ENCODE measurements at regions not wholly inside any gene's neighbourhood (a gene's known extent, or its start where the extent isn't known, plus 50 kb on each side); places are given as distances from the start of the nearest gene placed in this dataset.
"Not testable (repeated sequence)": the region's sequence is repeated elsewhere in the genome, so short reads cannot be mapped to it uniquely, and the experiment has no call there.

DNA sequence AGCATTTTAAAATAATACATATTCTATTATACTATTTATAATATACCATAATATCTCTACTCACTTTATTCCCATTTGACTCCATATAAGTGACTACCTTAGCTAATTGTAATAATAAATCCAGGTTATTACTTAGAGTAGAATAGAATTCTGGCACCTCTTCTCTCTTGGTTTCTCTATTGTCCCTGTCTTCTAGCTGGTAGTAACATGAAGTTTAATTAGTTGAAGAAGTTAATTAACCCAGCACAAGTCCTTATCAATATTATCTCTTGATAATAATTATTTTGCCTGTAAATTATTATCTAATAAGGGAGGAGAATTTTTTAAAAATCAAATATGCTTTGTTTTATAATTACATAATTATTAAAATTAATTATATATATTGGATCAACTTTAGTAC lies 1571.2 kb upstream of the PRR20A start:
- ATAC-seq (replicated peaks in 6 of 8), result no peak
- in situ Hi-C loops (cut with MboI; ENCODE audit: low pct_unique_long_range_greater_than_20kb in 2 of 9, low sequenced_read_pairs in 9 of 9, unreplicated experiment in 9 of 9), result no loop called here

DNA sequence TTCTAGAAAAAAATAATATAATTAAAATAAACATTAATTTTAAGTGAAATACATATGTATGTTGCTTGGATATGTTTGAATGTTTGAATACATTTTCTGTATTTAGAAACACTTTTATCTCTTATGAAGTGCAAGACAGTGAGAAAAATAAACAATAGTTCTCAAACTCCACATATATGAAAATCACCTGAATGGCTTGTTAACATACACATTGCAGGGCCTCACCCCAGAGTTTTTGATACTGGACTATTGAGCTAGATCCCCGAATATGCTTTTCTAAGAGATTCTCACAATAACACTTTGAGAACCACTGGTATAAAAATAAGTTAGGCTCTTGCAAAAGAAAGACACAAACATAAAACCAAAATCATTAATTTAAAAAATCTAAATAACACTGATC lies 1570.3 kb upstream of the PRR20A start:
- 0 to 100% (median 70%) methylated on average over 1 of the region's 1 CpG; no CpG with 5 or more reads in 2 of the 10 experiments for WGBS, 10 experiments
- Histone ChIP-seq H3K27ac (no peak overlapping the region), H3K4me3 (no peak overlapping the region), H3K4me1 (replicated peaks in 1 of 2) (no peaks in the 10 kb centered on the region)
- in situ Hi-C loops (cut with MboI; ENCODE audit: low pct_unique_long_range_greater_than_20kb in 2 of 9, low sequenced_read_pairs in 9 of 9, unreplicated experiment in 9 of 9), result no loop called here
- ATAC-seq (replicated peaks in 6 of 8), result no peak

More for the DNA sequence above, 1571.2 kb upstream of the PRR20A start:
- H3K27ac ChIP-seq, result no peak overlapping the region
- no peak overlapping the region for H3K4me3 ChIP-seq
- H3K4me1 ChIP-seq (replicated peaks in 1 of 2), result no peaks in the 10 kb centered on the region

DNA sequence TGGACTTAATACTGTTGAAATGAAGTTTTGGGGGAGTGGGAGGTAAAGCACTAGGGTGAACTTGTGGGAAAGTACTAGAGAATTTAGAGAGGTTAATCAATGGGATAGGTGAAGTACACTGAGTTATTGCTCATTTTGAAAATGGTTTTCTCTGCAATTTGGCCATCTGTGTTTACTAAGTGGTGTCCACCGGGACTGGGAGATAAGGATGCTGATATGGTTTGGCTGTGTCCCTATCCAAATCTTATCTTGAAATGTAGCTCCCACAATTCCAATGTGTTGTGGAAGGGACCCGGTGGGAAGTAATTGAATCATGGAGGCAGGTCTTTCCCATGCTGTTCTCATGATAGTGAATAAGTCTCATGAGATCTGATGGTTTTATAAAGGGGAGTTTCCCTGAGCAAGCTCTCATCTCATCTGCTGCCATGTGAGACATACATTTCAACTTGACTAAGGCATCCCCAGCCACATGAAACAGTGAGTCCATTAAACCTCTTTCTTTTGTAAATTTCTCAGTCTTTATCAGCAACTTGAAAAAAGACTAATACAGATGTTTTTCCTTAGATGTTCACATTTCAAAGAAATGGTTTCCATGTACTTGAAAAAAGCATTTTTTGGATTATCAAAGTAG lies 1569.4 kb upstream of the PRR20A start:
- Histone ChIP-seq H3K4me3 (no peak overlapping the region), H3K27ac (no peak overlapping the region), H3K4me1 (replicated peaks in 1 of 2) (no peaks in the 10 kb centered on the region)
- WGBS, 10 experiments, result 0 to 100% (median 77%) methylated on average over 1 to 2 of the region's 2 CpGs
- in situ Hi-C loops (cut with MboI; ENCODE audit: low pct_unique_long_range_greater_than_20kb in 2 of 9, low sequenced_read_pairs in 9 of 9, unreplicated experiment in 9 of 9), result no loop called here
- no peak for ATAC-seq (replicated peaks in 6 of 8)

DNA sequence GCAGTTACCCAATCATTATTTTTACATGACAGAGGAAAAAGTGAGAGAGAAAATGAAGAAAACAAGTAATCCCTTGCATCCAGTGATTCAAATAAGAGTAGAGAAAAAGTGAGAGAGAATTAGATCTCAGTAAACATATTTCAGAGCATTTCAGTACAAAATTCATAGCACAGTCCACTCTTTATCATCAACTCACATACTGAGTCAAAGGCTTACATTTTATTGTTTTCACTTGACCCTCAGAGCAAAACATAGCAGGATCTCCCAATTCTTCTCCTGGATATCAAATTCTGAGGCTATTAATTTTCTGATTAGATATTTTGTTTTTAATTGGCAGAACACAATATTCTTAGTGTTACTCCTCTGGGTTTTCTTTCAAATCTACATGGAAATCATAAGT lies 1568.3 kb upstream of the PRR20A start:
- no peak for ATAC-seq (replicated peaks in 6 of 8)
- in situ Hi-C loops (cut with MboI; ENCODE audit: low pct_unique_long_range_greater_than_20kb in 2 of 9, low sequenced_read_pairs in 9 of 9, unreplicated experiment in 9 of 9), result no loop called here
- Histone ChIP-seq H3K4me1 (replicated peaks in 1 of 2) (no peaks in the 10 kb centered on the region), H3K4me3 (no peak overlapping the region), H3K27ac (no peak overlapping the region)

GRCh38 chr13:55572862-55573261 lies 1567.9 kb upstream of the PRR20A start:
- no peaks in the 10 kb centered on the region for H3K4me1 ChIP-seq (replicated peaks in 1 of 2)
- ATAC-seq (replicated peaks in 6 of 8), result no peak
- 0 to 59% (median 11%) methylated on average over 1 to 2 of the region's 2 CpGs; no CpG with 5 or more reads in 1 of the 10 experiments for WGBS, 10 experiments
- no peak overlapping the region for H3K4me3 ChIP-seq
- in situ Hi-C loops (cut with MboI; ENCODE audit: low pct_unique_long_range_greater_than_20kb in 2 of 9, low sequenced_read_pairs in 9 of 9, unreplicated experiment in 9 of 9), result no loop called here
- no peak overlapping the region for H3K27ac ChIP-seq

DNA sequence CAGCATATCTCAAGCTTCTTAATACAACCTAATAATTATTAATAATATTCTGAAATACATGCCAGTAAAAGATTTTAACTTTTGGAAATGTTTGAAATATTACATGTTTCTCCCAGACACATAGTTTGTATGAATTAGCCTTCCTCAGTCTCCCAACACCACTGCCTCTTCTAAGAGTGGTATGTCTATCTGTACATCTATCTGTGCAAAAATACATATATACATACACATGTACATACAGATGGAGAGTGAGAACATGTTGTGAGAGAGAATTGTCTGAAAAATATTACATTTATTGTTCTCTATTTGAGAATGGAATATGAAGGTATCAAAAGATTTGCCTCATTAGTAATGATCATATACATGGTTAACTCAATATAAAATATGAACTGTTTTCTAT lies 1567.2 kb upstream of the PRR20A start:
- H3K4me1 ChIP-seq (replicated peaks in 1 of 2), result no peaks in the 10 kb centered on the region
- H3K4me3 ChIP-seq, result no peak overlapping the region
- ATAC-seq (replicated peaks in 6 of 8), result no peak
- in situ Hi-C loops (cut with MboI; ENCODE audit: low pct_unique_long_range_greater_than_20kb in 2 of 9, low sequenced_read_pairs in 9 of 9, unreplicated experiment in 9 of 9), result no loop called here
- H3K27ac ChIP-seq, result no peak overlapping the region

DNA sequence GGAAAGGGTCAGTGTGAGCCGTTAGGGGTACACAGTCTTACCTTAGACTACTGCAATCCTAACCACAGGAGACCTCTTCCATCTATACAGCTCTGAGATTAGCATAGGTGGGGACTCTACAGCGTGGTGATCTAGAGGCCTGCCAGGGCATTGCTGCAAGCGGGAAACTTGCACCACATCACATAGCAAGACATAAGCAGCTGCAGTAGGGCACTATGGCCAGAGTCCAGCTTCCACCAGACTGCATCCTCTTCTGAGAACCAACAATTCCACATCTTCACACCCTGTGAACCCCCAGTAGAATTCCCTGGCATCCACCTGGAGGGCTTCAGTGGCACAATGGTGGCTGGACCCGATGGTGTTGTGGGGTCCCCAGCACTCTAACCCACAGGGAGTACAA lies 1564.3 kb upstream of the PRR20A start:
- Histone ChIP-seq H3K27ac (no peak overlapping the region), H3K4me1 (replicated peaks in 1 of 2) (no peaks in the 10 kb centered on the region), H3K4me3 (no peak overlapping the region)
- in situ Hi-C loops (cut with MboI; ENCODE audit: low pct_unique_long_range_greater_than_20kb in 2 of 9, low sequenced_read_pairs in 9 of 9, unreplicated experiment in 9 of 9), result no loop called here
- WGBS, 10 experiments, result 0 to 40% (median 35%) methylated on average over 1 to 2 of the region's 4 CpGs; no CpG with 5 or more reads in 6 of the 10 experiments
- ATAC-seq (replicated peaks in 6 of 8), result no peak

- H3K4me3 ChIP-seq, result no peak overlapping the region
Measured at GRCh38 chr13:55577082-55577846, 1563.5 kb upstream of the PRR20A start.

DNA sequence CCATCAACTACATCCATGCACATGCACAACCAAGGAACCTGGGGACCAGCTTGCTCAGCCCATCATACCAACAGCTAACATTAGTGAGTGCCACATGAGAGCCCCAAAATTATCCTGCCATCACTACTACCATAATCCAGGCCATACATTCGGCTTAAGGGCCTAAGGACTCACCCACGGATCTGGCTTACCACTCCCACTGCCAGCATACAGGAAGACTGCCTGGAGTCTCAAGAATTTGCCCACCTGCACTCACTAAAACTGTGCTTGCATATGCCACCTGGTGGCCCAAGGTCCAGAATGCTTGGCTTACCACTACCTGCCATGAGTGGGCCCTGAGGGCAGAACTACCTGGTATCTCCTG lies 1562.9 kb upstream of the PRR20A start:
- H3K4me3 ChIP-seq, result no peak overlapping the region
- no peak for ATAC-seq (replicated peaks in 6 of 8)
- no peak overlapping the region for H3K27ac ChIP-seq

More at GRCh38 chr13:55577082-55577846, 1563.5 kb upstream of the PRR20A start:
- 0 to 60% (median 13%) methylated on average over 1 of the region's 1 CpG; no CpG with 5 or more reads in 7 of the 10 experiments for WGBS, 10 experiments
- in situ Hi-C loops (cut with MboI; ENCODE audit: low pct_unique_long_range_greater_than_20kb in 2 of 9, low sequenced_read_pairs in 9 of 9, unreplicated experiment in 9 of 9), result no loop called here
- H3K27ac ChIP-seq, result no peak overlapping the region
- no peaks in the 10 kb centered on the region for H3K4me1 ChIP-seq (replicated peaks in 1 of 2)
- no peak for ATAC-seq (replicated peaks in 6 of 8)

DNA sequence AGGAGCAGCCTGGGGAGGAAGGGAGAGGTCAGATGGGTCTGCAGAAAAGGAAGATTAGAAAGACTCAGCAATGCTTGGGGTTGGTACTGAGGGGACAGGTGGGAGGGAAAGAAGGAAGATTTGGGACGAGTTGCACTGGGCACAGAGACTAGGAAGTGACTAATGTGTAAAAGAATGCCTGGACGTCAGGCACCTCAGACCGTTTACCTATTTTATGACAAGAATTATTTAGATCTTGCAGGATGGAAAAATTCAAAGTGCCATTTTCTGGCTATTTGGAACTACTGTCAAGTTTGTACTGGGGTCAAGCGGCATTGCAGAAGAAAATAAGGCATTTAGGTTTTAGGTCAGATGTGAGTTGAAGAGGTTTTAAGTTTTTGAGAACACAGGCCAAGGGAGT lies 1558.4 kb upstream of the PRR20A start:
- H3K4me1 ChIP-seq (replicated peaks in 1 of 2); ATAC-seq (replicated peaks in 6 of 8); H3K4me3 ChIP-seq; H3K27ac ChIP-seq; in situ Hi-C loops (cut with MboI; ENCODE audit: low pct_unique_long_range_greater_than_20kb in 2 of 9, low sequenced_read_pairs in 9 of 9, unreplicated experiment in 9 of 9): not testable (repeated sequence)
- no CpG with 5 or more reads among the region's 4 CpGs for whole genome bisulfite sequencing, 10 experiments

More for the DNA sequence above, 1562.9 kb upstream of the PRR20A start:
- in situ Hi-C loops (cut with MboI; ENCODE audit: low pct_unique_long_range_greater_than_20kb in 2 of 9, low sequenced_read_pairs in 9 of 9, unreplicated experiment in 9 of 9), result no loop called here
- 86% methylated on average over 1 of the region's 2 CpGs; no CpG with 5 or more reads in 9 of the 10 experiments for WGBS, 10 experiments
- no peaks in the 10 kb centered on the region for H3K4me1 ChIP-seq (replicated peaks in 1 of 2)

- 0 to 73% (median 48%) methylated on average over 1 to 4 of the region's 6 CpGs for WGBS, 10 experiments
- no peak for ATAC-seq (replicated peaks in 6 of 8)
- Histone ChIP-seq H3K4me1 (replicated peaks in 1 of 2) (no peaks in the 10 kb centered on the region), H3K27ac (no peak overlapping the region), H3K4me3 (no peak overlapping the region)
- in situ Hi-C loops (cut with MboI; ENCODE audit: low pct_unique_long_range_greater_than_20kb in 2 of 9, low sequenced_read_pairs in 9 of 9, unreplicated experiment in 9 of 9), result no loop called here
Measured at GRCh38 chr13:55583953-55584593, 1556.6 kb upstream of the PRR20A start.

DNA sequence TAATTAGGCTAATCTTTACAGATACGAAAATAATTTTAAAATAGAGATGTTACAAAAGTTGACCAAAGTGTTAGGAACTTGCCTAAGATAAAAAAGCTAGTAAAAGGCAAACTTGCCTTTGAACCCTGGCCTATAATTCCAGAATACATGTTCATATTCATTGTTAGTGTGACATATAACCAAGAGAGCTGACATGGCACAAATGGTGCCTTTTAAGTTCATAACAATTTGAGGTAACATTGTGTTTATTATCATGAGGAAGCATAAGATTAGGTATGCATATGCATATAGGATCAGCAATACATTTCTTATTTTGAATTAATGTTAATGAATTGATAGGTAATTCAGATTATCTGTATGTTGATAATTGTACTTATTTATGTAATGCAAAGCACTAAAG lies 1537.9 kb upstream of the PRR20A start:
- ATAC-seq (replicated peaks in 6 of 8), result no peak
- H3K4me3 ChIP-seq, result no peak overlapping the region
- WGBS, 10 experiments, result 0 to 100% (median 75%) methylated on average over 1 of the region's 1 CpG
- in situ Hi-C loops (cut with MboI; ENCODE audit: low pct_unique_long_range_greater_than_20kb in 2 of 9, low sequenced_read_pairs in 9 of 9, unreplicated experiment in 9 of 9), result no loop called here
- no peak overlapping the region for H3K27ac ChIP-seq
- H3K4me1 ChIP-seq (replicated peaks in 1 of 2), result no peaks in the 10 kb centered on the region

DNA sequence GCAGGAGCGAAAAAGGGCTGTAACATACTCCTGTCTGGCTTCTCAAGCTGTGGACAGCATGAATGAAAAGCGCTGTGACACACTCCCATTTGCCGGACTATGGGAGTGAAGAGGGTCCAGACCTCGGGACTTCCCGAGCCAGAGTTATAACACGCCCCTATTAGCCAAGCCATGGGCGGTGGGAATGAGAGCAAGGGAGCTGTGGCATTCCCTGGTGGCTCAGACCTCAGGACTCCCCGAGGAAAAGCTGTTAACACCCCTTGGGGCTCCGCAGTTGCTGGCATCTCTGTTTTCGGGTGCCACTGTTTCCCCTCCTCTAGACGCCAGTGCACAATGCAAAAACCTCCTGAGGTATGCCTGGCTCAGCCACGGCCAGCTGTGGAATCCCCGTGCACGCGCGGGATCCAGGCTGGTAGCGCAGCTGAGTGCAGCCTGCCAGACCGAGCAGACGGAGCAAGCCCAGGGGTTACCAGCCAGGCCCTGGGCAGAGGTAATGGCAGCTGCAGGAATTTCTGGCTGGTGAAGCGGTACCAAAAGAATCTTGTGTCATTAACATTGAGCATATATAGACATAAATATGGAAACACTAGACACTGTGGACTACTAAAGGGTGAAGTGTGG lies 1534.6 kb upstream of the PRR20A start:
- WGBS, 10 experiments, result 12 to 100% (median 95%) methylated on average over 1 to 11 of the region's 20 CpGs; no CpG with 5 or more reads in 1 of the 10 experiments
- ATAC-seq (replicated peaks in 6 of 8), result no peak
- Histone ChIP-seq H3K4me3 (no peak overlapping the region), H3K4me1 (replicated peaks in 1 of 2) (no peaks in the 10 kb centered on the region), H3K27ac (no peak overlapping the region)
- in situ Hi-C loops (cut with MboI; ENCODE audit: low pct_unique_long_range_greater_than_20kb in 2 of 9, low sequenced_read_pairs in 9 of 9, unreplicated experiment in 9 of 9), result no loop called here

Data from motor neuron (in vitro differentiated cells).